ENCODE measurements at regions not wholly inside any gene's neighbourhood (a gene's known extent, or its start where the extent isn't known, plus 50 kb on each side); places are given as distances from the start of the nearest gene placed in this dataset.

DNA sequence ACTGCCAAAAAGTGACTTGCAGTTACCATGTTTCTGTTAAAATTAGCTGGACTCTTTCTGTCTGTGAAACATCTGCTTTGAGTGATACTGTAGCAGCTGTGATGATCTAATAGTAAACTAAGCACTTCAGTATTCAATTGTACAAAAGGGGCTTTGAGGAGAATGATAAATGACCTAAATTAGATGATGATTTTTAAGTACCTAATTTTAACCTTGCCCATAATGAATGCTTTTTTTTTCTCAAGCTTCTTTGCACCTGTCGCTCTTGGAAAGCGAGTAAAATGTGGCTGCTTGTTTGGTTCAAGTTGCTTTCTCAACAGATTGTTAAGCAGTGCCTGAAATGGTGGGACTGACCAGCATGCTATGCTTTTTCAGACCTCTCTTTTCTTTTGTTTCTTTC is 752.3 kb downstream of the EPHA3 start:
- no peak for TF ChIP-seq ARNT (IDR thresholded peaks at IDR 0.05)
- TF ChIP-seq ZNF639 (CRISPR knock-in tag; conservative IDR thresholded peaks at IDR 0.05 in 1 of 2, IDR thresholded peaks at IDR 0.05 in 1 of 2): no peak
- TF ChIP-seq, protein P1, sequence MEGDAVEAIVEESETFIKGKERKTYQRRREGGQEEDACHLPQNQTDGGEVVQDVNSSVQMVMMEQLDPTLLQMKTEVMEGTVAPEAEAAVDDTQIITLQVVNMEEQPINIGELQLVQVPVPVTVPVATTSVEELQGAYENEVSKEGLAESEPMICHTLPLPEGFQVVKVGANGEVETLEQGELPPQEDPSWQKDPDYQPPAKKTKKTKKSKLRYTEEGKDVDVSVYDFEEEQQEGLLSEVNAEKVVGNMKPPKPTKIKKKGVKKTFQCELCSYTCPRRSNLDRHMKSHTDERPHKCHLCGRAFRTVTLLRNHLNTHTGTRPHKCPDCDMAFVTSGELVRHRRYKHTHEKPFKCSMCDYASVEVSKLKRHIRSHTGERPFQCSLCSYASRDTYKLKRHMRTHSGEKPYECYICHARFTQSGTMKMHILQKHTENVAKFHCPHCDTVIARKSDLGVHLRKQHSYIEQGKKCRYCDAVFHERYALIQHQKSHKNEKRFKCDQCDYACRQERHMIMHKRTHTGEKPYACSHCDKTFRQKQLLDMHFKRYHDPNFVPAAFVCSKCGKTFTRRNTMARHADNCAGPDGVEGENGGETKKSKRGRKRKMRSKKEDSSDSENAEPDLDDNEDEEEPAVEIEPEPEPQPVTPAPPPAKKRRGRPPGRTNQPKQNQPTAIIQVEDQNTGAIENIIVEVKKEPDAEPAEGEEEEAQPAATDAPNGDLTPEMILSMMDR (IDR thresholded peaks at IDR 0.05 in 2 of 3, conservative IDR thresholded peaks at IDR 0.05 in 1 of 3; ENCODE audit: insufficient read depth in 2 of 3, low read depth in 1 of 3, low read length in 3 of 3): no peak
- TF ChIP-seq JUND (IDR thresholded peaks at IDR 0.05; ENCODE audit: borderline replicate concordance, low read depth, low read length): no peak
- TF ChIP-seq JUND (tag; IDR thresholded peaks at IDR 0.05; ENCODE audit: borderline replicate concordance, low read depth, low read length): no peak
- TF ChIP-seq, protein P2, sequence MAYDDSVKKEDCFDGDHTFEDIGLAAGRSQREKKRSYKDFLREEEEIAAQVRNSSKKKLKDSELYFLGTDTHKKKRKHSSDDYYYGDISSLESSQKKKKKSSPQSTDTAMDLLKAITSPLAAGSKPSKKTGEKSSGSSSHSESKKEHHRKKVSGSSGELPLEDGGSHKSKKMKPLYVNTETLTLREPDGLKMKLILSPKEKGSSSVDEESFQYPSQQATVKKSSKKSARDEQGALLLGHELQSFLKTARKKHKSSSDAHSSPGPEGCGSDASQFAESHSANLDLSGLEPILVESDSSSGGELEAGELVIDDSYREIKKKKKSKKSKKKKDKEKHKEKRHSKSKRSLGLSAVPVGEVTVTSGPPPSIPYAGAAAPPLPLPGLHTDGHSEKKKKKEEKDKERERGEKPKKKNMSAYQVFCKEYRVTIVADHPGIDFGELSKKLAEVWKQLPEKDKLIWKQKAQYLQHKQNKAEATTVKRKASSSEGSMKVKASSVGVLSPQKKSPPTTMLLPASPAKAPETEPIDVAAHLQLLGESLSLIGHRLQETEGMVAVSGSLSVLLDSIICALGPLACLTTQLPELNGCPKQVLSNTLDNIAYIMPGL (CRISPR knock-in tag; IDR thresholded peaks at IDR 0.05): no peak
- no peak for TF ChIP-seq JUN (IDR thresholded peaks at IDR 0.05; ENCODE audit: borderline replicate concordance, low read depth, low read length)
- TF ChIP-seq JUN (CRISPR knock-in tag; IDR thresholded peaks at IDR 0.05; ENCODE audit: borderline replicate concordance): no peak
- no peak for TF ChIP-seq ZBTB11 (CRISPR knock-in tag; IDR thresholded peaks at IDR 0.05)
- no peak for TF ChIP-seq ZNF584 (CRISPR knock-in tag; IDR thresholded peaks at IDR 0.05; ENCODE audit: low read depth)
- no peak for TF ChIP-seq ZNF212 (CRISPR knock-in tag; IDR thresholded peaks at IDR 0.05)
- TF ChIP-seq CTBP1 (IDR thresholded peaks at IDR 0.05; ENCODE audit: borderline replicate concordance): no peak
- TF ChIP-seq EP300 (IDR thresholded peaks at IDR 0.05; ENCODE audit: low read length): no peak
- no peak for TF ChIP-seq CHCHD3 (CRISPR knock-in tag; IDR thresholded peaks at IDR 0.05)
